A549 (cell line): ENCODE measurements at regions not wholly inside any gene's neighbourhood (a gene's known extent, or its start where the extent isn't known, plus 50 kb on each side); places are given as distances from the start of the nearest gene placed in this dataset.

Source experiments
- ATAC-seq, 2 experiments: fragments of 200-7000 bp in 1 of 2; fragments of >200 bp in 1 of 2; cut with Nextera tagmentation in 1 of 2; cut with Tn5 transposase in 1 of 2; 3 replicates each; pipeline versions ENCODE4 v1.8.0 to v1.9.1; 2018 to 2020; ENCODE audit warnings: mild to moderate bottlenecking in 1 of 2, moderate library complexity in 1 of 2
- CTCF ChIA-PET: fragments of 300-600 bp; sonication (Branson Sonifier 250); formaldehyde crosslinking; extraction: SDS; loops from one replicate; lab custom pipeline; 2021; ENCODE audit warnings: antibody characterized with exemption, inconsistent platforms; lab: Yijun Ruan, JAX
- POLR2A ChIA-PET: fragments of 350-600 bp; formaldehyde crosslinking; extraction: SDS; loops from one replicate; lab custom pipeline; 2021; ENCODE audit warnings: antibody characterized with exemption, inconsistent platforms; lab: Yijun Ruan, JAX
- DNase-seq, 2 experiments: peaks; one replicate each; pipeline versions ENCODE4 v3.0.0 to v3.0.0-alpha.2; 2011 to 2016; ENCODE audit warnings: low read depth in 1 of 2, low spot score in 1 of 2
- FAIRE-seq: peaks from 2 replicates; lab custom pipeline; 2011; peaks lifted over from hg19 to GRCh38; lab: Jason Lieb, UNC
- H3K27ac ChIP-seq, 2 experiments: fragments of >200 bp; sonication (Bioruptor Twin); formaldehyde crosslinking; 3 replicates each; pipeline ENCODE4 v1.5.1; 2016 to 2017
- H3K4me1 ChIP-seq: fragments of >200 bp; sonication (Bioruptor Twin); formaldehyde crosslinking; 3 replicates; pipeline ENCODE4 v1.6.1; 2016
- H3K4me2 ChIP-seq: fragments of >200 bp; sonication (Bioruptor Twin); formaldehyde crosslinking; 3 replicates; pipeline ENCODE4 v1.6.1; 2016
- H3K4me3 ChIP-seq: fragments of >200 bp; sonication (Bioruptor Twin); formaldehyde crosslinking; 3 replicates; pipeline ENCODE4 v1.5.1; 2016
- H3K9me3 ChIP-seq: fragments of >200 bp; sonication (Bioruptor Twin); formaldehyde crosslinking; 3 replicates; pipeline ENCODE4 v1.6.1; 2016
- BHLHE40 ChIP-seq: IDR thresholded peaks from 2 replicates; pipeline ENCODE4 v1.6.1; 2012; ENCODE audit warnings: low read depth, low read length, inconsistent platforms
- CBX2 ChIP-seq: fragments of 200-600 bp; sonication (generic); IDR thresholded peaks from 2 replicates; pipeline ENCODE4 v1.6.1; 2016; ENCODE audit warnings: low read depth, mild to moderate bottlenecking, borderline replicate concordance
- CBX8 ChIP-seq: fragments of 200-600 bp; sonication (generic); IDR thresholded peaks from 2 replicates; pipeline ENCODE4 v1.6.1; 2016
- CHD4 ChIP-seq: fragments of 200-600 bp; sonication (generic); IDR thresholded peaks from 2 replicates; pipeline ENCODE4 v1.6.1; 2016; ENCODE audit warnings: antibody characterized with exemption, mild to moderate bottlenecking, borderline replicate concordance
- EHMT2 ChIP-seq: fragments of 200-600 bp; sonication (generic); IDR thresholded peaks from 2 replicates; pipeline ENCODE4 v1.6.1; 2016; ENCODE audit warnings: antibody characterized with exemption, low read depth, mild to moderate bottlenecking, moderate library complexity
- EP300 ChIP-seq, 2 experiments: fragments of >200 bp; sonication (Bioruptor Twin); formaldehyde crosslinking; IDR thresholded peaks; 2 replicates in 1 of 2; 3 replicates in 1 of 2; pipeline ENCODE4 v1.6.1; 2016 to 2017
- FOSB ChIP-seq: fragments of 250-450 bp; sonication (Bioruptor Pico); IDR thresholded peaks from 2 replicates; pipeline ENCODE4 v1.5.0; 2020; ENCODE audit warnings: mild to moderate bottlenecking, moderate library complexity
- HOXA7 ChIP-seq: fragments of 250-450 bp; sonication (Bioruptor Pico); IDR thresholded peaks from 2 replicates; pipeline ENCODE4 v1.5.0; 2020; ENCODE audit warnings: mild to moderate bottlenecking, moderate library complexity
- HOXB5 ChIP-seq: fragments of 250-450 bp; sonication (Bioruptor Pico); IDR thresholded peaks from 2 replicates; pipeline ENCODE4 v1.5.0; 2020; ENCODE audit warnings: mild to moderate bottlenecking, moderate library complexity
- JUN ChIP-seq, 2 experiments: fragments of >200 bp; sonication (Bioruptor Twin); formaldehyde crosslinking; IDR thresholded peaks; 2 replicates in 1 of 2; 3 replicates in 1 of 2; pipeline ENCODE4 v1.6.1; 2016 to 2017
- KDM1A ChIP-seq: fragments of 200-600 bp; sonication (generic); IDR thresholded peaks from 2 replicates; pipeline ENCODE4 v1.6.1; 2016; ENCODE audit warnings: low read depth, mild to moderate bottlenecking
- KDM5A ChIP-seq: fragments of 200-600 bp; sonication (generic); IDR thresholded peaks from 2 replicates; pipeline ENCODE4 v1.6.1; 2016; ENCODE audit warnings: antibody characterized with exemption, mild to moderate bottlenecking
- MAZ ChIP-seq: fragments of 150-350 bp; IDR thresholded peaks from 2 replicates; pipeline ENCODE4 v1.6.1; 2014; ENCODE audit warnings: antibody characterized with exemption, low read depth, low read length, borderline replicate concordance
- MYC ChIP-seq: IDR thresholded peaks from 2 replicates; pipeline ENCODE4 v1.6.1; 2012; ENCODE audit warnings: mild to moderate bottlenecking, inconsistent platforms, low read length, improper control_type of control experiment, borderline replicate concordance
- NPAS2 ChIP-seq: fragments of 250-450 bp; sonication (Bioruptor Pico); IDR thresholded peaks from 2 replicates; pipeline ENCODE4 v1.8.0; 2022; ENCODE audit warnings: mild to moderate bottlenecking, moderate library complexity, borderline replicate concordance
- POLR2AphosphoS2 ChIP-seq: conservative IDR thresholded peaks from 2 replicates; pipeline ENCODE4 v1.6.1; 2012; ENCODE audit warnings: low read length, improper control_type of control experiment, inconsistent platforms
- RAD21 ChIP-seq, 2 experiments: fragments of >200 bp in 1 of 2; sonication (Bioruptor Twin) in 1 of 2; formaldehyde crosslinking in 1 of 2; IDR thresholded peaks in 1 of 2; conservative IDR thresholded peaks in 1 of 2; 2 replicates in 1 of 2; 3 replicates in 1 of 2; pipeline ENCODE4 v1.6.1; 2012 to 2018; ENCODE audit warnings: inconsistent platforms in 1 of 2
- RARB ChIP-seq: fragments of 250-450 bp; sonication (Bioruptor Pico); IDR thresholded peaks from 2 replicates; pipeline ENCODE4 v1.8.0; 2021; ENCODE audit warnings: mild to moderate bottlenecking, moderate library complexity
- RCOR1 ChIP-seq: fragments of 150-350 bp; IDR thresholded peaks from 2 replicates; pipeline ENCODE4 v1.6.1; 2014; ENCODE audit warnings: antibody characterized with exemption, low read length, low read depth
- RFX5 ChIP-seq: fragments of 450-650 bp; IDR thresholded peaks from 2 replicates; pipeline ENCODE4 v1.7.1; 2014; ENCODE audit warnings: antibody characterized with exemption, mild to moderate bottlenecking, moderate library complexity
- RNF2 ChIP-seq: fragments of 200-600 bp; sonication (generic); IDR thresholded peaks from 2 replicates; pipeline ENCODE4 v1.6.1; 2016; ENCODE audit warnings: low read depth, mild to moderate bottlenecking, antibody characterized with exemption, moderate library complexity, borderline replicate concordance
- SMC3 ChIP-seq: fragments of >200 bp; sonication (Bioruptor Twin); formaldehyde crosslinking; IDR thresholded peaks from 3 replicates; pipeline ENCODE4 v1.6.1; 2018; ENCODE audit warnings: inconsistent platforms
- TFCP2L1 ChIP-seq: fragments of 250-450 bp; sonication (Bioruptor Pico); IDR thresholded peaks from 2 replicates; pipeline ENCODE4 v1.5.0; 2021; ENCODE audit warnings: mild to moderate bottlenecking
- ZC3H11A ChIP-seq: fragments of 450-650 bp; IDR thresholded peaks from 2 replicates; pipeline ENCODE4 v1.6.1; 2014; ENCODE audit warnings: antibody characterized with exemption, mild to moderate bottlenecking
- ZFP36 ChIP-seq: fragments of 450-650 bp; IDR thresholded peaks from 2 replicates; pipeline ENCODE4 v1.6.1; 2014; ENCODE audit warnings: borderline replicate concordance; ENCODE audit not compliant: partially characterized antibody
- ZNF302 ChIP-seq: fragments of 250-450 bp; sonication (Bioruptor Pico); IDR thresholded peaks from 2 replicates; pipeline ENCODE4 v1.9.0; 2021; ENCODE audit warnings: inconsistent platforms, mild to moderate bottlenecking, moderate library complexity
- WGBS: methylation state at CpG from one replicate; pipeline ENCODE4 v1.1.6; 2017; ENCODE audit errors: missing lambda C conversion rate; 5-methylcytosine and 5-hydroxymethylcytosine counted together
- TF ChIP-seq, protein P1 (sequence below): fragments of >200 bp; sonication (Bioruptor Twin); formaldehyde crosslinking; IDR thresholded peaks from 3 replicates; pipeline ENCODE4 v1.5.1; 2016
- TF ChIP-seq, protein P2 (sequence below): fragments of >200 bp; sonication (Bioruptor Twin); formaldehyde crosslinking; IDR thresholded peaks from 3 replicates; pipeline ENCODE4 v1.6.1; 2016

DNA sequence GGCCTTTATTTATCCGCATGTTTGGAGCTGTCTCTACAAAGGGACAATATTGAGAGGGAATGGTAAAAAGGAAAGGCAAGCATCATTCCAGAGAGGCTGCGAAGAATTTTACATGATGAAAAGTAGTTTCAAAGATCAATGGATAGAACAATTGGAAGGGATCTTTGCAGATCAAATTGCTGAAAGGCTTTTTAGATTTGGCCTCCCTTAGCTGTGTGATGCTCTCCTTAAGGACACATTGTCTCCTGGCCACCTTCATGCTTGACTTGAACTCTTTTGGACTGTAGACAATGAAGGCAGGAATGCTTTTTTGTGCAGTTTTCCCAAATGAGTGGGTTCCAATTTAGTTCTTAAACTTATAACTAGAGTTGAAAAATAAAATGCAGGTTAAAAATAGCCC is 344.7 kb downstream of the ARL4A start:
- TF ChIP-seq, protein P1, sequence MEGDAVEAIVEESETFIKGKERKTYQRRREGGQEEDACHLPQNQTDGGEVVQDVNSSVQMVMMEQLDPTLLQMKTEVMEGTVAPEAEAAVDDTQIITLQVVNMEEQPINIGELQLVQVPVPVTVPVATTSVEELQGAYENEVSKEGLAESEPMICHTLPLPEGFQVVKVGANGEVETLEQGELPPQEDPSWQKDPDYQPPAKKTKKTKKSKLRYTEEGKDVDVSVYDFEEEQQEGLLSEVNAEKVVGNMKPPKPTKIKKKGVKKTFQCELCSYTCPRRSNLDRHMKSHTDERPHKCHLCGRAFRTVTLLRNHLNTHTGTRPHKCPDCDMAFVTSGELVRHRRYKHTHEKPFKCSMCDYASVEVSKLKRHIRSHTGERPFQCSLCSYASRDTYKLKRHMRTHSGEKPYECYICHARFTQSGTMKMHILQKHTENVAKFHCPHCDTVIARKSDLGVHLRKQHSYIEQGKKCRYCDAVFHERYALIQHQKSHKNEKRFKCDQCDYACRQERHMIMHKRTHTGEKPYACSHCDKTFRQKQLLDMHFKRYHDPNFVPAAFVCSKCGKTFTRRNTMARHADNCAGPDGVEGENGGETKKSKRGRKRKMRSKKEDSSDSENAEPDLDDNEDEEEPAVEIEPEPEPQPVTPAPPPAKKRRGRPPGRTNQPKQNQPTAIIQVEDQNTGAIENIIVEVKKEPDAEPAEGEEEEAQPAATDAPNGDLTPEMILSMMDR, result no peak
- TF ChIP-seq ZFP36 (no peak), RARB (CRISPR knock-in tag) (no peak), KDM5A (no peak), RCOR1 (no peak), BHLHE40 (no peak), FOSB (no peak), EHMT2 (no peak), RNF2 (no peak)
- Histone ChIP-seq H3K4me2 (peak overlapping the region; percentile 63), H3K4me3 (no peak overlapping the region), H3K4me1 (peaks cover 39% of the 10 kb centered on the region), H3K27ac (peak overlapping the region; percentile 56 to 66), H3K9me3 (no peaks in the 10 kb centered on the region; the same call in 2 of the 3 replicates)
- ChIA-PET CTCF (interaction anchor here (0.9 to 3.4 kb wide), 4 partner anchors 10 to 345 kb away, joined by 3 to 16 read pairs (median 7); partner anchors contain the start of gene ARL4A), POLR2A (interaction anchor here (0.7 kb wide), 1 partner anchor 15 kb away, joined by 5 read pairs; no protein-coding TSS in a partner anchor)
- 91% methylated on average over 2 of the region's 2 CpGs for WGBS
- DNase-seq (no peak), FAIRE-seq (no peak), ATAC-seq (peak in 1 of 2 experiments; percentile 40; a peak in 2 of 6 replicates)

- ATAC-seq (peak; percentile 70 to 80; a peak in 5 of 6 replicates), DNase-seq (peak in 1 of 2 experiments; percentile 43)
- H3K4me1 ChIP-seq, result peaks cover 39% of the 10 kb centered on the region
- CTCF ChIA-PET, result interaction anchor here (1.1 to 2.0 kb wide), 3 partner anchors 10 to 346 kb away, joined by 3 to 11 read pairs (median 3); partner anchors contain the start of gene ARL4A
- TF ChIP-seq EP300 (IDR thresholded peaks at IDR 0.05) (no peak), RAD21 (conservative IDR thresholded peaks at IDR 0.05 in 1 of 2, IDR thresholded peaks at IDR 0.05 in 1 of 2) (peak in 1 of 2 experiments; percentile 25; a peak in 2 of 5 replicates), RFX5 (no peak), SMC3 (0 out of 3 replicates have a peak, but pooled peaks have one; percentile 14), RNF2 (no peak), CBX2 (no peak), TFCP2L1 (no peak)
- TF ChIP-seq, all 56 proteins: peak for 2
- POLR2A ChIA-PET, result interaction anchor here (0.7 kb wide), 1 partner anchor 346 kb away, joined by 3 read pairs; no protein-coding TSS in a partner anchor
- WGBS, result 27% methylated on average over 2 of the region's 2 CpGs
- no peaks in the 10 kb centered on the region; the same call in 2 of the 3 replicates for H3K9me3 ChIP-seq
- peak overlapping the region; percentile 63 for H3K4me2 ChIP-seq
- peak overlapping the region; percentile 56 to 66 for H3K27ac ChIP-seq
- no peak for FAIRE-seq
- H3K4me3 ChIP-seq, result no peak overlapping the region
Observed at GRCh38 chr7:13032576-13032975, 345.1 kb downstream of the ARL4A start.

DNA sequence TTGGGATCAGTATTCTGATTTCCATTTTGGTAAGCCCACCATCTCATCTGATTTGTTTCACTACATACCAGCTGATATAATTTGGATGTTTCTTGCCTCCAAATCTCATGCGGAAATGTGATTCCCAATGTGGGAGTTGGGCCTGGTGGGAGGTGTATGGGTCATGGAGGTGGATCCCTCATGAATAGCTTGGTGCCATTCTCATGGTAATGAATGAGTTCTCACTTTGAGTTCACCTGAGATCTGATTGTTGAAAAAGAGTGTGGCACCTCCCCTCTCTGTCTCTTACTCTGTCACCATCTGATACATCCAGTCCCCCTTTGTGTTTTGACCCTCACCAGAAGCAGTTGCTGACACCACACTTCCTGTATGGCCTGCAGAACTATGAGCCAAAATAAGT is 347.3 kb downstream of the ARL4A start:
- H3K27ac ChIP-seq, result peak overlapping the region in 1 of 2 experiments; percentile 6; a peak in 1 of 6 replicates
- no peak overlapping the region for H3K4me3 ChIP-seq
- DNase-seq, result no peak
- ChIA-PET CTCF (interaction anchor here (1.0 to 2.7 kb wide), 2 partner anchors 18 to 348 kb away, joined by 3 to 8 read pairs; no protein-coding TSS in a partner anchor), POLR2A (no interaction called here)
- WGBS, result 100% methylated on average over 1 of the region's 1 CpG
- peaks cover 39% of the 10 kb centered on the region for H3K4me1 ChIP-seq
- ATAC-seq, result no peak
- no peaks in the 10 kb centered on the region; the same call in 2 of the 3 replicates for H3K9me3 ChIP-seq
- H3K4me2 ChIP-seq, result no peak overlapping the region
- TF ChIP-seq ZC3H11A (no peak), BHLHE40 (no peak), HOXA7 (no peak), RARB (CRISPR knock-in tag) (no peak), RNF2 (no peak), RFX5 (no peak), RCOR1 (no peak), KDM1A (no peak), CBX8 (no peak), ZNF302 (no peak), MYC (no peak), POLR2AphosphoS2 (no peak), NPAS2 (no peak), HOXB5 (CRISPR knock-in tag) (no peak), JUN (IDR thresholded peaks at IDR 0.05) (no peak), CHD4 (no peak), MAZ (no peak)
- TF ChIP-seq, protein P1, result no peak
- TF ChIP-seq, protein P2, sequence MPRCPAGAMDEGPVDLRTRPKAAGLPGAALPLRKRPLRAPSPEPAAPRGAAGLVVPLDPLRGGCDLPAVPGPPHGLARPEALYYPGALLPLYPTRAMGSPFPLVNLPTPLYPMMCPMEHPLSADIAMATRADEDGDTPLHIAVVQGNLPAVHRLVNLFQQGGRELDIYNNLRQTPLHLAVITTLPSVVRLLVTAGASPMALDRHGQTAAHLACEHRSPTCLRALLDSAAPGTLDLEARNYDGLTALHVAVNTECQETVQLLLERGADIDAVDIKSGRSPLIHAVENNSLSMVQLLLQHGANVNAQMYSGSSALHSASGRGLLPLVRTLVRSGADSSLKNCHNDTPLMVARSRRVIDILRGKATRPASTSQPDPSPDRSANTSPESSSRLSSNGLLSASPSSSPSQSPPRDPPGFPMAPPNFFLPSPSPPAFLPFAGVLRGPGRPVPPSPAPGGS, result no peak
- FAIRE-seq, result no peak
